ENCODE measurements at regions not wholly inside any gene's neighbourhood (a gene's known extent, or its start where the extent isn't known, plus 50 kb on each side); places are given as distances from the start of the nearest gene placed in this dataset.

GRCh38 chr5:164235300-164235891 lies 730.0 kb downstream of the MAT2B start:
- TF ChIP-seq, protein P1, sequence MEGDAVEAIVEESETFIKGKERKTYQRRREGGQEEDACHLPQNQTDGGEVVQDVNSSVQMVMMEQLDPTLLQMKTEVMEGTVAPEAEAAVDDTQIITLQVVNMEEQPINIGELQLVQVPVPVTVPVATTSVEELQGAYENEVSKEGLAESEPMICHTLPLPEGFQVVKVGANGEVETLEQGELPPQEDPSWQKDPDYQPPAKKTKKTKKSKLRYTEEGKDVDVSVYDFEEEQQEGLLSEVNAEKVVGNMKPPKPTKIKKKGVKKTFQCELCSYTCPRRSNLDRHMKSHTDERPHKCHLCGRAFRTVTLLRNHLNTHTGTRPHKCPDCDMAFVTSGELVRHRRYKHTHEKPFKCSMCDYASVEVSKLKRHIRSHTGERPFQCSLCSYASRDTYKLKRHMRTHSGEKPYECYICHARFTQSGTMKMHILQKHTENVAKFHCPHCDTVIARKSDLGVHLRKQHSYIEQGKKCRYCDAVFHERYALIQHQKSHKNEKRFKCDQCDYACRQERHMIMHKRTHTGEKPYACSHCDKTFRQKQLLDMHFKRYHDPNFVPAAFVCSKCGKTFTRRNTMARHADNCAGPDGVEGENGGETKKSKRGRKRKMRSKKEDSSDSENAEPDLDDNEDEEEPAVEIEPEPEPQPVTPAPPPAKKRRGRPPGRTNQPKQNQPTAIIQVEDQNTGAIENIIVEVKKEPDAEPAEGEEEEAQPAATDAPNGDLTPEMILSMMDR (IDR thresholded peaks at IDR 0.05) = no peak
- TF ChIP-seq EZH2 (IDR thresholded peaks at IDR 0.05; ENCODE audit: borderline replicate concordance, insufficient read depth, low read depth, low read length, poor library complexity, severe bottlenecking) = no peak
